ENCODE measurements at regions not wholly inside any gene's neighbourhood (a gene's known extent, or its start where the extent isn't known, plus 50 kb on each side); places are given as distances from the start of the nearest gene placed in this dataset.

GRCh38 chr11:127339376-127339775 lies 338.8 kb upstream of the KIRREL3 start:
- Histone ChIP-seq H3K27me3 (no peaks in the 10 kb centered on the region), H3K36me3 (no peaks in the 10 kb centered on the region), H3K9me3 (no peaks in the 10 kb centered on the region), H3K4me3 (no peak overlapping the region), H3K27ac (no peak overlapping the region), H3K4me1 (no peaks in the 10 kb centered on the region)
- TF ChIP-seq POLR2A (IDR thresholded peaks at IDR 0.05) (no peak), CTCF (IDR thresholded peaks at IDR 0.05) (no peak)
- intact Hi-C loops (cut with DNase I; ENCODE audit: low total_unique reads), result no loop called here
- DNase-seq, result no peak

GRCh38 chr11:127338380-127339259 lies 338.1 kb upstream of the KIRREL3 start:
- no peak overlapping the region for H3K4me3 ChIP-seq
- H3K4me1 ChIP-seq, result no peaks in the 10 kb centered on the region
- DNase-seq, result no peak
- intact Hi-C loops (cut with DNase I; ENCODE audit: low total_unique reads), result no loop called here
- no peaks in the 10 kb centered on the region for H3K27me3 ChIP-seq
- TF ChIP-seq CTCF (IDR thresholded peaks at IDR 0.05), result no peak
- no peak overlapping the region for H3K27ac ChIP-seq
- H3K36me3 ChIP-seq, result no peaks in the 10 kb centered on the region
- no peaks in the 10 kb centered on the region for H3K9me3 ChIP-seq

GRCh38 chr11:127334466-127334865 lies 333.9 kb upstream of the KIRREL3 start:
- no peak for DNase-seq
- Histone ChIP-seq H3K27ac (no peak overlapping the region), H3K27me3 (no peaks in the 10 kb centered on the region), H3K9me3 (no peaks in the 10 kb centered on the region), H3K36me3 (no peaks in the 10 kb centered on the region), H3K4me1 (no peaks in the 10 kb centered on the region), H3K4me3 (no peak overlapping the region)
- TF ChIP-seq CTCF (IDR thresholded peaks at IDR 0.05) (no peak), POLR2A (IDR thresholded peaks at IDR 0.05) (no peak)
- intact Hi-C loops (cut with DNase I; ENCODE audit: low total_unique reads), result no loop called here

GRCh38 chr11:127332896-127333295 lies 332.3 kb upstream of the KIRREL3 start:
- no peaks in the 10 kb centered on the region for H3K9me3 ChIP-seq
- H3K27ac ChIP-seq, result no peak overlapping the region
- no peaks in the 10 kb centered on the region for H3K36me3 ChIP-seq
- no peak for DNase-seq
- H3K4me3 ChIP-seq, result no peak overlapping the region
- no peaks in the 10 kb centered on the region for H3K4me1 ChIP-seq
- intact Hi-C loops (cut with DNase I; ENCODE audit: low total_unique reads), result no loop called here
- TF ChIP-seq POLR2A (IDR thresholded peaks at IDR 0.05), result no peak
- no peak for TF ChIP-seq CTCF (IDR thresholded peaks at IDR 0.05)
- H3K27me3 ChIP-seq, result no peaks in the 10 kb centered on the region

GRCh38 chr11:127330044-127330443 lies 329.5 kb upstream of the KIRREL3 start:
- H3K9me3 ChIP-seq, result no peaks in the 10 kb centered on the region
- no peak for DNase-seq
- intact Hi-C loops (cut with DNase I; ENCODE audit: low total_unique reads), result no loop called here

More at GRCh38 chr11:127330044-127330443, 329.5 kb upstream of the KIRREL3 start:
- Histone ChIP-seq H3K4me3 (no peak overlapping the region), H3K27ac (no peak overlapping the region), H3K4me1 (no peaks in the 10 kb centered on the region), H3K36me3 (no peaks in the 10 kb centered on the region), H3K27me3 (no peaks in the 10 kb centered on the region)
- no peak for TF ChIP-seq CTCF (IDR thresholded peaks at IDR 0.05)
- no peak for TF ChIP-seq POLR2A (IDR thresholded peaks at IDR 0.05)

Measured in uterus (tissue), 3 donors.